ENCODE measurements at regions not wholly inside any gene's neighbourhood (a gene's known extent, or its start where the extent isn't known, plus 50 kb on each side); places are given as distances from the start of the nearest gene placed in this dataset.

DNA sequence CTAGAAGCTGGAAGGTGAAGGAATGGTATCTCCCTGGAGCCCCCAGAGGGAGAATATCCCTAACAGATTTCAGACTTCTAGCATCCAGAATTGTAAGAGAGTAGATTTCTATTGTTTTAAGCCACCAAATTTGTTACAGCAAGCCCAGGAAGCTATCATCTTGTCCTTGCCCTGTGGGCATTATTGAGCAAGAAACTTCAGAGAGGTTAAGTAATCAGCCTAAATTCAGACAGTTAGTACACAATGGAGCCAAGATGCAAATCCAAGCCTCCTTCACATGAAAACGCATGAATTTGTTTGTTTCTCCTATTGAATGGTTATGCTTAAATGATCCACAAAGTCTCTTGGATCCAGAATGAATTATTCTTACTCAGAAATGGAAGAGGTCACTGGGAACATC lies 55.2 kb upstream of the TRIB2 start:
- DNase-seq, result no peak

DNA sequence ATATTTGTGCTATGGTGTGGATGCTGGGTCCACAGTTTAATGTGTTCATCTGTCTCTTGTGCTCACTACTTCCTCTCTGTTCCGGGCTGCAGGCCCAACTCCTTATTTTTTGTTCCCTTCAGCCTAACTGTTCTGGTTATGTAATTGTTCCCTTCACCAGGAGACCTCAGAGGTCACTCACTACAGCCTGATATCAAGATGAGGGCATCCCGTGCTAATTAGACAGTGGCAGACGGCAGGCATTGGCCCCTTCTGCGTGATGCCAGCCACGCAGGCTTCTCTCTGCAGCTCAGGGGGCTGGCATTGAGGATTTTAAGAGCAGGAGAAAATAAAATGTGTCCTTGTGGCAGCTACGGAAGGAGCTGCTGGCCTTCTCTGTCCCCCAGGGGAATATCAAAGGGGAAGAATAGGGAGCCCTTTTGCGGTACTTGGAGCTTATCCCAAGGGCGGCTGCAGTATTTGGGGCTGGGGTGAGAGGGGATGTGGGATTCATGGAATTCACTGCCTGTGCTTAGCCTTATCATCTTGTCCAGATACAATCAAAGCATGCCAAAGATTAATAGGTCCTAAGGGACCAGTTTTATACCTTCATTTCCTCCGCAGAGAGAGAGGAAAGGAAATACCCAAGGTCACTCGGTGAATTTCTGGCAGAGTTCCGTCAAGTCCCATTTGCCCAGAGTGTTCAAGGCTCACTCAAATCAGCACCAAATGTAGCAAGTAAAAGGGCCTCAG lies 53.3 kb upstream of the TRIB2 start:
- DNase-seq, result no peak

DNA sequence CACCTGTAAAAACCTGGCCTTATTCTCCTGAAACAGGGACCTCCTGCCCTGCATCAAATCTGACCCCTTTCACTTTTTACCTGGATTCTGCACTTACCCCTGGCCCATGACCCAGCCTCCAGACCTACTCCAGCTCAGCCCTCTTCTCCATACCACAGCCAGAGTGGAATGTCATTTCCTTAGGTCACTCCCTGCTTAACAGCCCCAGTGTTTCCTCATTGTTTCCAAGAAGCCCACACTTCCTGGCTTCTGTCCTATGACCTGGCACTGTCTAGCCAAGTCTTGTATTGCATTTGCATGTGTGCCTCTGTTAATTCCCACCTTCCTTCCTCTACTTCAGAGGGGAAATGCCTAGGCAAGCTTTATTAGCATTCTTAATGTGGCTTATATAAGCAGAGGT lies 51.4 kb upstream of the TRIB2 start:
- DNase-seq, result no peak

DNA sequence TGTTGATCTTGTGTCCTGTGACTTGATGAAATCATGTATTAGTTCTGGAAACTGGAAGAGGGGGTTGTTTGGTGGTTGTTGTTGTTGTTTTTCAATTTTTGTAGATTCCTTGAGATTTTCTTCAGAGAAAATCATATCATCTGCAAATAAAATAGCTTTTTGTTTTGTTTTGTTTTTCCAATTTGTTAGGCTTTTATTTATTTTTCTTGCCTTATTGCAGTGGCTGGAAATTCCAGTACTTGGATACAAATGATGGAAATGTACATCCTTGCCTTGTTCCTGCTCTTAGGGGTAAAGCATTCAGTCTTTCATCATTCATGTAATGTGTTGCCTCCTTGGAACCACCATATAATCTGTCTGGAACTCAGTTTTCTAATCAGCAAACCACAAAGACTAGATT lies 50.3 kb upstream of the TRIB2 start:
- DNase-seq, result no peak

Measured in activated CD8-positive, alpha-beta memory T cell treated with anti-CD3 and anti-CD28 coated beads, Interleukin-2, amount 50 U/mL, for 4 hours (primary cell).